Thoracic aorta (tissue), 2 donors: ENCODE measurements at regions not wholly inside any gene's neighbourhood (a gene's known extent, or its start where the extent isn't known, plus 50 kb on each side); places are given as distances from the start of the nearest gene placed in this dataset.

Source experiments
- ATAC-seq: fragments of 150-250 bp; one replicate; pipeline ENCODE4 v1.8.0; 2017; ENCODE audit warnings: low read depth; ENCODE audit not compliant: insufficient number of reproducible peaks, low FRiP score
- DNase-seq: peaks from one replicate; pipeline ENCODE4 v3.0.0-alpha.2; 2020; ENCODE audit warnings: low spot score
- H3K27ac ChIP-seq, 2 donors: fragments of 200-600 bp; sonication (generic); 1 replicate in 1 of 2; 2 replicates in 1 of 2; pipeline ENCODE4 v1.5.1; 2016; ENCODE audit warnings: mild to moderate bottlenecking in 2 of 2, moderate library complexity in 2 of 2
- H3K27me3 ChIP-seq: fragments of 200-600 bp; sonication (generic); replicated peaks from 2 replicates; pipeline ENCODE4 v1.6.0; 2016; ENCODE audit warnings: mild to moderate bottlenecking; ENCODE audit not compliant: insufficient read depth
- H3K36me3 ChIP-seq: fragments of 200-600 bp; sonication (generic); one replicate; pipeline ENCODE4 v1.5.1; 2016
- H3K4me1 ChIP-seq, 2 donors: fragments of 200-600 bp; sonication (generic); 1 replicate in 1 of 2; 2 replicates in 1 of 2; pipeline versions ENCODE4 v1.5.1 to v1.6.0; 2016; ENCODE audit warnings: low read depth in 2 of 2, mild to moderate bottlenecking in 1 of 2; ENCODE audit not compliant: control insufficient read depth in 1 of 2
- H3K4me3 ChIP-seq: fragments of 200-600 bp; sonication (generic); 2 replicates; pipeline ENCODE4 v1.5.1; 2016; ENCODE audit warnings: mild to moderate bottlenecking
- H3K9me3 ChIP-seq: fragments of 200-600 bp; sonication (generic); 2 replicates; pipeline ENCODE4 v1.5.1; 2016
- CTCF ChIP-seq: fragments of 200-600 bp; sonication (generic); IDR thresholded peaks from one replicate; pipeline ENCODE4 v1.5.1; 2019; ENCODE audit warnings: antibody characterized with exemption

- Histone ChIP-seq H3K36me3 (no peaks in the 10 kb centered on the region), H3K4me1 (no peaks in the 10 kb centered on the region), H3K27ac (no peak overlapping the region), H3K9me3 (peaks cover 3% of the 10 kb centered on the region), H3K4me3 (no peak overlapping the region), H3K27me3 (no peaks in the 10 kb centered on the region)
- ATAC-seq, result no peak
- no peak for TF ChIP-seq CTCF
- no peak for DNase-seq
Measured at GRCh38 chr2:139123795-139124194, 343.6 kb upstream of the NXPH2 start.

- DNase-seq (no peak), ATAC-seq (no peak)
- Histone ChIP-seq H3K27ac (no peak overlapping the region), H3K4me1 (no peaks in the 10 kb centered on the region), H3K4me3 (no peak overlapping the region), H3K9me3 (no peaks in the 10 kb centered on the region), H3K27me3 (no peaks in the 10 kb centered on the region), H3K36me3 (no peaks in the 10 kb centered on the region)
- TF ChIP-seq CTCF, result no peak
Measured at GRCh38 chr2:139122711-139123158, 342.5 kb upstream of the NXPH2 start.

GRCh38 chr2:139099721-139100120 lies 319.5 kb upstream of the NXPH2 start:
- Histone ChIP-seq H3K27ac (no peak overlapping the region), H3K27me3 (no peaks in the 10 kb centered on the region), H3K4me1 (no peaks in the 10 kb centered on the region), H3K4me3 (no peak overlapping the region), H3K36me3 (no peaks in the 10 kb centered on the region), H3K9me3 (no peaks in the 10 kb centered on the region)
- DNase-seq, result no peak
- TF ChIP-seq CTCF, result no peak
- ATAC-seq, result no peak

GRCh38 chr2:139098961-139099360 lies 318.8 kb upstream of the NXPH2 start:
- Histone ChIP-seq H3K27ac (no peak overlapping the region), H3K4me3 (no peak overlapping the region), H3K4me1 (no peaks in the 10 kb centered on the region), H3K36me3 (no peaks in the 10 kb centered on the region), H3K27me3 (no peaks in the 10 kb centered on the region), H3K9me3 (no peaks in the 10 kb centered on the region)
- no peak for TF ChIP-seq CTCF
- ATAC-seq, result no peak
- DNase-seq, result no peak

- no peaks in the 10 kb centered on the region for H3K27me3 ChIP-seq
- H3K4me1 ChIP-seq, result no peaks in the 10 kb centered on the region
- no peaks in the 10 kb centered on the region for H3K36me3 ChIP-seq
- TF ChIP-seq CTCF, result no peak
- no peak overlapping the region for H3K4me3 ChIP-seq
- no peak for ATAC-seq
- DNase-seq, result no peak
- no peak overlapping the region for H3K27ac ChIP-seq
- no peaks in the 10 kb centered on the region for H3K9me3 ChIP-seq
Measured at GRCh38 chr2:139083121-139083520, 302.9 kb upstream of the NXPH2 start.
